GM21825 (cell line): ENCODE measurements at regions not wholly inside any gene's neighbourhood (a gene's known extent, or its start where the extent isn't known, plus 50 kb on each side); places are given as distances from the start of the nearest gene placed in this dataset.

Source experiments
- ATAC-seq: cut with Tn5 transposase; IDR thresholded peaks from one replicate; pipeline ENCODE4 v1.9.1; 2021; ENCODE audit warnings: mild to moderate bottlenecking, moderate library complexity; ENCODE audit not compliant: unreplicated experiment

DNA sequence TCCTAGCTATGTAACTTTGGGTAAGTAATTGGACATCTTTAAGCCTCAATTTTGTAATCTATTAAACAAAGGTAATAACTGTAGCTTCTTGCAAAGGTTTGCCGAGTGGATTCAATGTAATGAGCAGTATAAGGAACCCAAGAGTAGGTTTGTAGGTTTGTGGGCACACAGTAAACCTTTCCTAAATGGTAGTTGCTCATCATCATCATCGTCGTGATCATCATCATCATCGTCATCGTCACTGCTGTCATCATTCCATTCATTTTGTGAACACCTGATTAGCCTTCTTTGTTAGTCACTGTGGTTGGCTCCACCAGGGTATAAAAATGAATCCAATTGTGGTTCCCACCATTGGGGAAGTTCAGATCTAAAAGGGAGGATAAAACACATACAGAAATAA is 223.1 kb upstream of the KIRREL3 start:
- no peak for ATAC-seq

DNA sequence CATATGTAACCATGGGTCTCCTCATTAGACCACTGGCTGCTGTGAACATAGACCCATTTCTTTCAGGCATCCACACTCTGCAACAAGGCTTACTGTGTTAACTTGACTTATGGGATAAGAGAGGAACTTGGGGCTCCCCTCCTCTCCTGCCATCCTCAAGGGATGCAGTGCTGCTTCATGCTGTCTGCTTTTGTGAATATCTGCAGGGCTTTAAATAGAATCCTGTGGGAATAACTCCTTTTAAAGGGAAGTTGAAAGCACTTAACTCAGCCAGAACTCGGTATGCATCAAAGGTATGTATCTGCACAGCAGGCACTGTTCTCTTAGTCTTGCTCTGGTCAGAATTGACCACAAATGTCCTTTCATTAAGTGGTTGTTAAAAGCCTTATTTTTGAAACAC is 222.5 kb upstream of the KIRREL3 start:
- ATAC-seq = no peak

DNA sequence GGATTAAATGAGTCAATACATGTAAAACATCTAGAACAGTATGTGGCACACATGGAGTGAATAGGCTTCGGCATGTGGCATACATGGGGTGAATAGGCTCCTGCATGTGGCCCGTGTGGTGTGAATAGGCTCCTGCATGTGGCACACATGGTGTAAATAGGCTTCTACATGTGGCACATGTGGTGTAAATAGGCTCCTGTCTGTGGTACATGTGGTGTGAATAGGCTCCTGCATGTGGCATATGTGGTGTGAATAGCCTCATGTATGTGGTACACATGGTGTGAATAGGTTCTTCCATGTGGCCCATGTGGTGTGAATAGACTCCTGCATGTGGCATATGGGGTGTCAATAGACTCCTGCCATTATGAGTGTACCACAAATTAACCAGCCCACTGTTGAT is 219.1 kb upstream of the KIRREL3 start:
- ATAC-seq = no peak

DNA sequence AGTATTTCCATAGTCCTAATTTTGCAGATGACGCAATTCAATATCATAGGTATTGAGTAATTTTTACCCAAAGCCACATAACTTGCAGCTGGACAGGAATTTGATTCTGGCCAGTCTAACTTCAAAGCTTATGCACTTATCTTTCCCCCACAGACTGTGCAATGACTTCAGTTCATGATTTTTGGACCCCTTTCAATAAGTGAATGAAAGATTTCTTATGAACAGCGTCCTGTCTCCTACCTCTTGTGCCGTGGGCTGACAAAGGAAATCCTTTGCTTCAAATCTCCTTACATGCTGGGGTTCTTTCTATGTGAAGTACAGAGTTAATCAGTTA is 217.7 kb upstream of the KIRREL3 start:
- ATAC-seq = no peak

DNA sequence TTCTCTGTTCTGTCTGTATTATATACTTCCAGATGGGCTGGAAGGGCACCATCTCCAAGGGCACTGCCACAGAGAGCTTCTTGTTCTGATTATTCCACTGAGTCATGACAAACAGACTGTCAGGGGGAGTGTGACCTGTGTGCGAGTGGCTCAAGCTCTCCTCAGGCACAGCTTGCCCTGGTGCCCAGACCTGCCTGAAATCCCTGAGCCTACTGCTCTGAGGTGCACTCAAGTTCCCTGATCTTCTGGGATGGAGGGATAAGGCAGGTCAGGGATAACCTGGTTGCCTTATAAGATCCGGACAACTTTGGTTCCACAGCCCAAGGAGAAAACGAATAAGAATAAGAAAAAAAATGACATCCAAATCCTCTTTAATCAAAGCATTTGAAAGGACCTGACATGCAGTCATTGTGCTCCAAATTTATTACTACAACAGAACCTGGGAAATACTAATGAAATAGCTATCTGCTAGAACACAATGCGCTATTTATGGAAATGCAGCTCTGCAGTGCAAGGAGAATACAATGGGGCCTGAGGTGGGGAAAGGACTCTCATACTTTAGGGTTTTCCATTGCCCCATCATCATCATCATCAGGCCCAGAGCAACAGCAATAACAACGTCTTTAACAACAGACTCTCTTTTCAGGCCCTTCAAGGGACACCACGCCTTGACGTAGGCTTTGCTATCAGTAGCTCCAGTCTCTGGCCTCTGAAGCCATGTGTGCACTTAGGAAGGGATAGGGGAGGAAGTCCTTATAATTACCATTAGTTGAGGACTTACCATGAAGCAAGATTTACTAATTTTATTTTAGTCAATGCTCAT is 217.1 kb upstream of the KIRREL3 start:
- ATAC-seq = no peak

DNA sequence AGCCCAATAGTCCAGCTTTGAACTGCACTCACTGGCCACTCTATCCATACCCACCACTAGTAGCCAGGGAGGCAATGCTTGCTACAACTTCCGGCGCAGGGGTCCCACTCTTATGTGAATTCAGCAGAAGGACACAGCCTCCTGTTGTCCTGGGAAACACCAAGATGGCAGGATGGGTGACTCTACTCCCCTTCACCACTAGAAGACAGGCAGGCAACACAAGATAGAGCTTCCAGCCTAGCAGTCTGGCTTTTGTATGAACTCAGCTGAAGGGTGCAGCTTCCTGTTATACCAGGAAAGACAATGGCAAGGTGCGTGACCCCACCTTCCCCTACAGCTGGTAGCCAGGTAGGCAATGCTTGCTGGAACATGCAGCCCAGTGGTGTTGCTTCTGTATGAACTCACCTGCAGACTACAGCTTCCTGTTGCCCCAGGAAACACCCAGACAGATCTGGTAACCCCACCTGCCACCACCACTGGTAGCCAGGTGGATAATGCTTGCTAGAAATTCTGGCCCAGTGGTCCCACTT is 205.2 kb upstream of the KIRREL3 start:
- no peak for ATAC-seq

DNA sequence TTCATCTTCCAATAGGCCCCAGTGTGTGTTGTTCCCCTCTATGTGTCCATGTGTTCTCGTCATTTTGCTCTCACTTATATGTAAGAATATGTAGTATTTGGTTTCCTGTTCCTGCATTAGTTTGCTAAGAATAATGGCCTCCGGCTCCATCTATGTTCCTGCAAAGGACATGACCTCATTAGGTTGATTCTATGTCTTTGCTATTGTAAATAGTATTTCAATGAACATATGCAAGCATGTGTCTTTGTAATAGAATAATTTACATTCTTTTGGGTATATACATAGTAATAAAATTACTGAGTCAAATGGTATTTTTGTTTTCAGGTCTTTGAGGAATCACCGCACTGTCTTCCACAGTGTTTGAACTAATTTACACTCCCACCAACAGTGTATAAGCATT is 202.9 kb upstream of the KIRREL3 start:
- no peak for ATAC-seq

DNA sequence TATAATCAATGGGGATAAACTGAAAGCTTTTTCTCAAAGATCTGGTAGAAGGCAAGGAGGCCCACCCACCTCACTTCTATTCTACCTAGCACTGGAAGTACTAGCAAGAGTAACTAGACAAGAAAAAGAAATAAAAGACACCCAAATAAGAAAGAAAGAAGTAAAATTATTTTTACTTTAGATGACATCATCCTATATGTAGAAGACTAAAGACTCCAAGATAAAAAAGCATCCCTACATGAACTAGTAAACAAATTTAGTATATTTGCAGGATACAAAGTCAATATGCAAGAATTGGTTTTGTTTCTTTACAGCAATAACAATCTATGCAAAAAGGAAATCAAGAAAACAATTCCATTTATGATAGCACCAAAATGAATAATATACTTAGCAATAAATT is 201.5 kb upstream of the KIRREL3 start:
- no peak for ATAC-seq

DNA sequence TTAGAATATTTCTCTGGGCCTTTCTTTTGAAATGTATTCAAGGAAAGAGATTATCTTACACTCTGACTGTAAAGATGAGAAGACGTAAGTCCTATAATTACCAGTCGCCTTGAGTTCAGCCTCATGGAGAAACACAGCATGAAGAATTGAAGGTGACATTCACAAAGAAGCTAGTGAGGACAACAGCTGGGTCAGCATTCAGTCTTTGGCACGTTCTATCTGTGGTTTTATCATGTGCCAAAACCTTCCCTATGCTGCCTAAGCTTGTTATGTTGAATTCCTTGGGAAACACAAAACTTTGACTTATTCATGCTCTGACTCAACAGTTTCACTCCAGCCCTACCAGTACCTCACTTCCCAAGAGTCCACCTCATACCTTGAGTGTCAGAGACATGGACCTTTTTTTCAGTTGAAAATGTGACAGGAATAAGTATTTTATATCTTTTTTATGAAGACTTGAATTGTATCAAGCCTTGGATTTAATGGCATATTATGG is 198.8 kb upstream of the KIRREL3 start:
- no peak for ATAC-seq

DNA sequence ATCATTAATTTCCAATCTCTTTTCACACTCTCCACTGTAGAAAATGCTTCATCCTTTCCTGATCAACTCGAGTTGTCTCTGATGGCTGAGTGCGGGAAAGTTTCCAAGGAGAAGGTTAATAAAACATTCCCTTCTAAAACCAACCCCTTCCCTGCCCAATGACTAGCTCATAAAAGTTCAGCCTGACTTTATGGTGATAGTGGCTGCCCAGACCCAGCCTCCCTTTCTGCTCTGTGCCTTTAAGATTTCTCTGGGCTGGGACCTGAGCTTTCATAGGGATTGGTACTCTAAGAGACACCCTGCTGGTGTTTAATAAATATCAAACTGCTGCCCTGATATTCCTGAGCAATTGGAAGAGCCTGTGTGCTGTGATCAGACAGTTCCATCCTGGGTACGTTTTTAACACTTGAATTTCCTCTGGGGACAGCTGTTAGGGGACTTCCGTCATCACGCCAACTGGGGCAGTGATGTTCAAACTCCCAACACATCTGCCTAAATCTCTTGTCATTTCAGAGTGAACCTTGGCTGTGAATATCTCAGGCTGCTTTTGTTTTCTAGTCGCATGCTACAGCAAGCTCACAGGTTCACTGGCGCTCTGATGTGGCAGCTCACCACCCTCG is 195.0 kb upstream of the KIRREL3 start:
- ATAC-seq = no peak

DNA sequence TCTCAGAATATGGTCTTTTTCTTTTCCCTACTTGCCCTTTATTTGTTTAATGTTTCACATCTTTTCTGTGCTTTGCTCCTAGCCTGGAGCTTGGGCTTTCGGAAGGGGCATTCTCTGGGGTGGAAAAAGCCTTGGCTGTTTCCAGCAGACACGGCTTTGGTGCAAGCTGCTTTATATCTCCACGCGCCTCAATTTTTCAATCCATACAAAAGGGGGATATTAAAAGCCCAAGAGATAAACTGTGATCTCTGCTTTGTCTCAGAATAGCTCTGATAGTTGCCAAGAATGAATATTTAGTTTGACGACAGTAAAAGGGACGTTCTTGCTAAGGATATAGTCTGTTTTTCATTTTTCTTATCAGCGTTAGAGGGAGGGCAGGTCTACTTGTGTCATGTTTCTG is 194.0 kb upstream of the KIRREL3 start:
- ATAC-seq = no peak

DNA sequence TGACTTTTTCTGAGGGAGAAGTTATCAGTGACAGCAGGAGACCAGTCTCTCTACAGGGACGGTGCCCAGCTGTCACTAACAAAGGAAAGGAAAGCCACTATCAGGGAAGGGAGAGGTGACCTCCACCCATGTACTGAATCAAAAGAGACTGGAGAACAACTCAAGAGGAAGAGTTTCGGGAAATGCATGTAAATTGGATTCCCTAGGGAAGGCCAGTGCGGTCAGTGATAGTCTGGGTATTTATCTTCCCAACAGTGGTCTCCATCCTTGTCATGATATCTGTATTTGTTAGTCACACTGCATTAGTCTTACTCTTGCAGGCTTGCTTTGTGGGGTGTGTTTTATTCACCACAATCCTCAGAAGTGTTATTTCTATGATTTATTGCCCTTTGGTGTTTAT is 193.4 kb upstream of the KIRREL3 start:
- ATAC-seq = no peak

DNA sequence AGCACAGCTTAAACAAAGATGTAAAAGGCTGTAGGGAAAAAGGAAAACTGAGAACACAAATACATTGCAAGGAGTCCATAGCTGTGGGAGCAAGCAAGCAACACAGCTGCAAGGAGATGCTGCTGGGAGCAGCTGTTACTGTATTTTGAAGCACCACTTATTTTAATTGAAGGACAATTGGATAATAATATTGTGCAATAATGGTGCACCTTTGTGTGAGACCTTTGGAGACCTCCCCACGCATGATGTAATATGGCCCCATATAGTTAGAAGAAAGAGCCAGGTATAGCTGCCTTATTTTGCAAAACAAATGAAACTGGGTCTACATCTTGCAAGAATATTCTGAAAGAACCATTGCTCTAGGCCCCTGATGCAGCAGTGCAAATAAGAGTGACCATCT is 191.1 kb upstream of the KIRREL3 start:
- no peak for ATAC-seq

DNA sequence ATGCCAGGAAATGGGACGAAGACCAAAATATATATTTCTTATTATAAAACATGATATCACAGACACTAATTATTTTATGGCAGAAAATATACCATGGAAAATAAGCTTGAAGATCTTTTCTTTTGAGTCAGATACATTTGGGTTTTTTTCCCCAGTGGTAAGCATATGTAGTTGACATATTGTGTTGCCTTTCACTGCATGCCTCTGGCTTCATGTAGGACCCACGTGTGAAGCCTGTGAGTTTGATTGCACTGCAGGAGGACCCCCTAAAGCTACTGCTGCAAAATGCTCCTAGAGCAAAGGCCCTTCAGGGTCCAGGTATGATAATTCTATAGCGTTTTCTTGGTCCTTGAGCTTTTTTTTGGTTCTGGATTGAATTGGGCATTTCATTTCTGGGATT is 190.7 kb upstream of the KIRREL3 start:
- ATAC-seq = no peak

DNA sequence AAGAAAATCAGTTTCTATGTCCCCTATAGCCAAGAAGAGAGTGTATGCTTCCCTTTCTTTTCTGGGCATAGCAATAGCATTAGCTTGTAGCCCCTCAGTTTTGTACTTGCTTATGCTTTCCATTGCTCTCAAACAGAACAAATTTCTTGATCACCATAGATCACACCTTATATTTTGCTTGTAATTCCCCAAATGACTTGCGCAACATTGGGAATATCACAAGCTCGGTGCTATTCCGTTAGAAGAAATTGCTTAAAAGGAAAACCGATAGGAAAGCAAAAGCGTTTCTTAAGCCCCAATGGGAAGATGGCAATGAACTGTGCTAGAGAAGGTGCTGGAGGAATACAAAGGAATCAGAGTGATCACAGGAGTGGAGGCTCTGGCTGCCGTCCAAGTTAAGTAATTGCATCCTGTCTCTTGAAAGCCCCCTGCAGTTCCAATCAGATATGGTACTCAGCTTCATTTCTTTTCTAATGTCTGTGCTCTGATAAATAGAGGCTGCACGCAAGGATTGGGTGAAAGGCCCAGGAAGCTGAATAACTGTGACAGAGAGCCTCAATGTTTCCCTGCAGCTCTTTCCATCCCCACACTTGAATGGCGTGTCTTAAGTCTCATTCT is 182.1 kb upstream of the KIRREL3 start:
- no peak for ATAC-seq

DNA sequence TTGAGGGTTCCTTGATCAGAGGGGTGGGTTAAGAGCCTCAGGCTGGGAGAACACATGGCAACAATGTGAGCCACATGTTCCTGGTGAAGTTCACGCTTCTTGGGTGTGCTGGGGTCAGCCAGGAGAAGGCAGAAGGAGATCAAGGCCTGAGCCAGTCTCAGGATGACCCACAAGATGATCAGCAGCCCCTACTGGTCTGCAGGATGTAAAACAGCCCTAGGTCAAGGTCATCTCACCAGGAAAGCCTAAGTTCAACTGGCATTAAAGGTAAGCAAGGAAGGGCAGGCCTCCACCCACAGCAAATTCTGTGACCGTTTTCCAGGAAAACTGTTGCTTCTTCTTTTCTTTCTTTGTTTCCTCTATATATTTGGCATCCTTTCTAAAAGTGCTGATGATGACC is 156.7 kb upstream of the KIRREL3 start:
- ATAC-seq = no peak

DNA sequence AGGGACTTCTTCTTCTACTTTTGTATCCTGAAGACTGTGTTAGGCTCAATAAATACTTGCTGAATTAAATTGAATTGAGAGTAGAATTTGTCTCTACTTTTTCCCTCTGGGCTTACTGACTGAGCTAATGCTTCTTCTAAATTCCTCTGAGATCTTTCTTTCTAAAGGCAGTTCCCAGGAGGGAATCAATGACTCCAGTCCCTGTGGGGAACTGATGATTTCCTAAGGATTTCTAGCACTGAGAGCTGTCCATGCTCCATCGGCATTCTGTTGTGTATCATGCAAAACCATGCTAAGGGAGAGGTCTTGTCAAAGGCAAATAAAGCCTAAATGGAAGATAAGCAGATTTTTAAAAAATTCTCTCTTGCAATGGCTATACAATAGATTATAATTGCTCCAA is 148.8 kb upstream of the KIRREL3 start:
- ATAC-seq = no peak

DNA sequence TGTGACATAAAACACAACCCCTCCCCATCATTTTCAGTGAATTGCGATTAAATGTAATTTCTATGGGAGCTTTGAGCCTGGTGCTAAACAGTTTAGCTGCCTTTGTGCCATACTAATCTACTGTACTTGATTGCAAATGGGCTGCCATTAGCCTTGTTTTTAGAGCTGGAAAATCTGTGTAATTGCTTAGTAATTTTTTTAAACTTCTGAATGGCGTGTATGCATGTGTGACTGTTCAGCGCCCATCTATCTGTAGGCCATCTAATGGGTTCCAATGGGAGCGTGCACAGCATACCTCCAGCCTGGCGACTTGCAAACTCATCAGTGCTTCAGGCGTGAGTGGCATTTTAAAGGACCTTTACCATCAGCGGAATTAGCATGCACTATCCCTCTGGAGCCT is 142.7 kb upstream of the KIRREL3 start:
- ATAC-seq = no peak

DNA sequence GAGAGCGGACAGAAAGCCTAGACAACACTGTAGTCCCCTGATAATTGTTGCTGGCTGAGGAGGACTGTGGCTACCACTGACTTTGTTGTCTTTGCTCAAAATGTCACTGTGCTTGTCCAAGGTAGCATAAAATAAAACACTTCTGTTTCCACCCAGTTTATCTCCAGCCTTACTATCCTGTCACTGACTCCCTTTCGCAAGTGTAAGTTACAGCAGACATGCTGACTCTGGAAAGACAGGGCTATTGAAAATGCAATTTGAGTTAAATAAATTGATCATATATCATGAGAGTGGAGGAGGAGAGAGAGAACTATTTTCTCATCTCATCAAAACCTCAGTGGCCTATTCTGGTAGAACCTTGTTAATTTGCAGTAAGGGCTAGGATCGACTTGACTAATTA is 138.0 kb upstream of the KIRREL3 start:
- ATAC-seq = no peak

DNA sequence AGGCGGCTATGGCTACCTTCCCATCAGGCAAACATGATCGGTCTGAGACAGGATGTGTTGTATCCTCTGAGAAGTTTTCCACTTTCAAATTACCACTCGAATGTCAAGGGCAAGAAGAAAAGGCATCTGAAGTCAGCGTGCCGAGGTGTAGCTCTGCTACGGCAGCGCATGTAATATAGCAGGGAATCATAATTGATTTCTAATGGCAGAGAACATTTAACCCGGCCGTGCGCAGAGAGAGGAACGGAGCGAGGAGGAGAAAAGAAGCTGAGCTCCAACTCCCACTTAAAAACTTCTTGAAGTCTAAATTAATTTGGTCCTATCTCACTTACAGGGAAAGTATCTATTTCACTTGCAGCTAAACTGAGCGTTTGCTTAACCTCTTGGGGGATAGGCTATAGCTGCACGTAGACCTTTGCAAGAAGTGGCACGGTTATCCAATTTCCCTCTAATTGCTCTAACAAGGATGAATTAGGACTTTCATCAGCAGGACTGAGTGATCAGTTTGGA is 137.3 kb upstream of the KIRREL3 start:
- no peak for ATAC-seq

DNA sequence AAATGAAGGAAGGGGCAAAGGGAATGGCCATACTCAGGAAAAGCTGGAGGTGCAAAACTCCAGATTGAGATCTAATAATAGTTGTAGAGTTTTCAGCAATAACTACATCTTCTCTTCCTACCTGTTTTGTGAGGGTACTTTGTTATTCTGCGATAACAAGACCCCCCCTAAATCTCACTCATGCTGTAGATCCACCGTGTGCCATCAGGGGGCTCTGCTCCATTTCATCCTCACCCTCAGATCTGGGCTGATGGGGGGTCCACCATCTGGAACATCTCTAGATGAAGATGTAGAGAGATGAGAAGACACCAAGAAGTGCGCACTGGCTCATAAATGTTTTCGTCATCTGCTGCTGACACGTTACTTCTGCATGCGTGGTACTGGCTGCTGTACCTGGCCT is 135.9 kb upstream of the KIRREL3 start:
- no peak for ATAC-seq

DNA sequence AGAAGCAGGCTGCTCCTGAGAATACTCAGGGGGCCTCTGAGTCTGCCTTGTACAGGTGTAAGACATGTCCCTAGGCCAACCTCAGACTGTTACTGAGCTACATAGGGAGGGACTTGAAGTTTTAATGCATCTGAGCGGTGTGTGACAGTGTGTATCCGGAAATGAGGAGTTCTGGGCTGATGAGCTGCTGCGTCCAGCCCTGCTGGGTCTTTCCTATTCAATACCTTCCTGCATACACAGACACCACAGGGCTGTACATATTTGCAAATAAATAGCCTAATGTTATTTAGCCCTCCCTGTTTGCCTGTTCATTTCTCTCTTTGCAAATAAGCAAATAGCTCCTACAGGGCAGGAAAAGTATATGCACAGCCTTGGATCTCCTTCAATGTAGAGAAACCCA is 134.7 kb upstream of the KIRREL3 start:
- ATAC-seq = no peak
